Osteoblast (primary cell): ENCODE measurements at regions not wholly inside any gene's neighbourhood (a gene's known extent, or its start where the extent isn't known, plus 50 kb on each side); places are given as distances from the start of the nearest gene placed in this dataset.
"Not testable (repeated sequence)": the region's sequence is repeated elsewhere in the genome, so short reads cannot be mapped to it uniquely, and the experiment has no call there.

Experiments used
- DNase-seq: peaks from one replicate; pipeline ENCODE4 v3.0.0; 2011; ENCODE audit warnings: low spot score, mixed read lengths; ENCODE audit not compliant: insufficient read length; ENCODE audit errors: missing footprints
- H2AFZ ChIP-seq: 2 replicates; pipeline ENCODE4 v1.6.0; 2011; ENCODE audit warnings: mild to moderate bottlenecking, low read length
- H3K27ac ChIP-seq: 2 replicates; pipeline ENCODE4 v1.5.1; 2011; ENCODE audit warnings: mild to moderate bottlenecking, low read depth, low read length, moderate library complexity
- H3K27me3 ChIP-seq: 2 replicates; pipeline ENCODE4 v1.6.0; 2012; ENCODE audit warnings: mild to moderate bottlenecking, control low read depth, inconsistent platforms, low read length, moderate library complexity; ENCODE audit not compliant: insufficient read depth
- H3K36me3 ChIP-seq: 2 replicates; pipeline ENCODE4 v1.5.1; 2011; ENCODE audit warnings: mild to moderate bottlenecking, low read length, control low read depth, moderate library complexity; ENCODE audit not compliant: insufficient read depth
- H3K4me1 ChIP-seq: 2 replicates; pipeline ENCODE4 v1.5.1; 2011; ENCODE audit warnings: mild to moderate bottlenecking, low read length, control low read depth, moderate library complexity; ENCODE audit not compliant: insufficient read depth
- H3K4me2 ChIP-seq: 2 replicates; pipeline ENCODE4 v1.6.0; 2011; ENCODE audit warnings: mild to moderate bottlenecking, low read length; ENCODE audit not compliant: insufficient read depth
- H3K4me3 ChIP-seq: fragments of 200-600 bp; sonication (generic); 3 replicates; pipeline ENCODE4 v1.5.1; 2012; ENCODE audit warnings: mild to moderate bottlenecking, low read length, inconsistent platforms; ENCODE audit not compliant: insufficient read depth
- H3K79me2 ChIP-seq: 2 replicates; pipeline ENCODE4 v1.6.0; 2012; ENCODE audit warnings: mild to moderate bottlenecking, low read length, control low read depth, inconsistent platforms; ENCODE audit not compliant: insufficient read depth
- H3K9me3 ChIP-seq: 2 replicates; pipeline ENCODE4 v1.5.1; 2011; ENCODE audit warnings: low read depth, low read length, control low read depth
- H4K20me1 ChIP-seq: 2 replicates; pipeline ENCODE4 v1.6.0; 2012; ENCODE audit warnings: mild to moderate bottlenecking, low read length, control low read depth; ENCODE audit not compliant: insufficient read depth
- TF ChIP-seq, protein P1 (sequence below): IDR thresholded peaks from 2 replicates; pipeline ENCODE4 v1.5.1; 2011; ENCODE audit warnings: mild to moderate bottlenecking, low read depth, low read length, moderate library complexity; ENCODE audit errors: extremely low read depth

DNA sequence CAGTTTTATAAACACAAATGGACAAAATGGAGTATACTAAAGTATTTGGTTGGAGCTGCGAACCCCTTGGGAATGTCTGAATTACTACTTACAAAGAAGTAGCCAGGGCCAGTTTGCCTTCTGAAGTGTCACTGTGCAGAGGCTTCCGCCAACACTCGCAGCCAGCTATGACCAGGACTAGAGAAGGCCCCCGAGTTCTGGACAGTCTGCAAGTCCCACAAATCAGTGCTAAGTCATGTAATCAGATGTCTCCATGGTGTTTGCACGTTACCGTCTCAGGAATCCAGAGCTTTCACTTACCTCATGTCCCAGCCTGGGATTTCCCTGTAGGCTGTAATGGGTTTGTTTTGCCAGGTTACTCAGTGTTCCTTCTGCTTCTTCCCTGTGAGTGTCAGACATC is 106.6 kb upstream of the SPAG17 start:
- peaks cover 2% of the 10 kb centered on the region for H3K4me1 ChIP-seq
- DNase-seq: no peak
- no peak overlapping the region for H3K27ac ChIP-seq
- H2AFZ ChIP-seq: peak overlapping the region; percentile 52
- no peaks in the 10 kb centered on the region for H3K79me2 ChIP-seq
- H3K27me3 ChIP-seq: no peaks in the 10 kb centered on the region
- H3K4me3 ChIP-seq: no peak overlapping the region
- H3K36me3 ChIP-seq: no peaks in the 10 kb centered on the region
- no peaks in the 10 kb centered on the region for H3K9me3 ChIP-seq
- H3K4me2 ChIP-seq: no peak overlapping the region
- H4K20me1 ChIP-seq: no peaks in the 10 kb centered on the region
- TF ChIP-seq, protein P1, sequence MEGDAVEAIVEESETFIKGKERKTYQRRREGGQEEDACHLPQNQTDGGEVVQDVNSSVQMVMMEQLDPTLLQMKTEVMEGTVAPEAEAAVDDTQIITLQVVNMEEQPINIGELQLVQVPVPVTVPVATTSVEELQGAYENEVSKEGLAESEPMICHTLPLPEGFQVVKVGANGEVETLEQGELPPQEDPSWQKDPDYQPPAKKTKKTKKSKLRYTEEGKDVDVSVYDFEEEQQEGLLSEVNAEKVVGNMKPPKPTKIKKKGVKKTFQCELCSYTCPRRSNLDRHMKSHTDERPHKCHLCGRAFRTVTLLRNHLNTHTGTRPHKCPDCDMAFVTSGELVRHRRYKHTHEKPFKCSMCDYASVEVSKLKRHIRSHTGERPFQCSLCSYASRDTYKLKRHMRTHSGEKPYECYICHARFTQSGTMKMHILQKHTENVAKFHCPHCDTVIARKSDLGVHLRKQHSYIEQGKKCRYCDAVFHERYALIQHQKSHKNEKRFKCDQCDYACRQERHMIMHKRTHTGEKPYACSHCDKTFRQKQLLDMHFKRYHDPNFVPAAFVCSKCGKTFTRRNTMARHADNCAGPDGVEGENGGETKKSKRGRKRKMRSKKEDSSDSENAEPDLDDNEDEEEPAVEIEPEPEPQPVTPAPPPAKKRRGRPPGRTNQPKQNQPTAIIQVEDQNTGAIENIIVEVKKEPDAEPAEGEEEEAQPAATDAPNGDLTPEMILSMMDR: no peak

DNA sequence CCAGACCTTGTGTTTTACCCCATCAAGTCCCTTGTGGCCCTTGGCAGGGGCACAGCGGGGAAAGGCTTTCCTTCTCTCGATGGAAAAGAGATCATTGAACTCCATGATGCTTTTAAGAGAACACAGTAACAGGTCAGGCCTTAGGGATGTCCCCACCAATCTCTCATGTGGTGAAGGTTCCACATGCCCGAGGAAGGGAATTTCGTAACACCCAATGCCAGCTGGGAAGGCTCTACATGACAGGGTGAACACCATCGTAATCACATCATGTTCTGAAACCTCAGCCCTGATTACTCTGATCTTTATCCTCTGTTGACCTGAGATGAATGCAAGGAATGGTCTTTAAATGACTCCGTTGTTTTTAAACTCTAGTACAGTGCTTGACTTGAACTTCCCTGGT is 105.5 kb upstream of the SPAG17 start:
- no peaks in the 10 kb centered on the region for H3K36me3 ChIP-seq
- H3K79me2 ChIP-seq: no peaks in the 10 kb centered on the region
- no peak overlapping the region for H3K4me3 ChIP-seq
- no peak overlapping the region for H2AFZ ChIP-seq
- no peaks in the 10 kb centered on the region for H3K27me3 ChIP-seq
- no peaks in the 10 kb centered on the region for H3K9me3 ChIP-seq
- H4K20me1 ChIP-seq: no peaks in the 10 kb centered on the region
- H3K27ac ChIP-seq: no peak overlapping the region
- TF ChIP-seq, protein P1: no peak
- no peak overlapping the region for H3K4me2 ChIP-seq
- peaks cover 2% of the 10 kb centered on the region for H3K4me1 ChIP-seq
- DNase-seq: no peak

DNA sequence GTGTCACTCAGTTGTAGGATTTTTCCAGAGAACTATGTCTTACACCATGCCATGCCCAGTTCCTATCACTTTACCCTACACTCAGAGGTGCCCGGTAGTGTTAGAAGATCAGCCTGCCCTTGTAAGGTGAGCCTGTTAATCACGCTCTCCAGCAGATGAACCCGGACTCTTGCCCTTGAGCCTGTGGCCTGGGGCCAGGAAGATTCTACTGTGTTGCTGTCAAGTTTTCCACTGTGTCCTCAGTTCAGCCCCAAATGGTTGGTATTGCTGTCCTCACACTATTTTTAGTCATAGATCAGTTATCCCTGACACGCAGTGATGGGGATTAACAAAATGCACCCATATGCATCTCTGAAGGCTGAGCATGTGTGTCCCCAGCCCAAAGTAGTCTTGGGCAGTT is 105.0 kb upstream of the SPAG17 start:
- Histone ChIP-seq H3K9me3 (no peaks in the 10 kb centered on the region), H3K27ac (no peak overlapping the region), H3K4me2 (no peak overlapping the region), H3K36me3 (no peaks in the 10 kb centered on the region), H3K4me3 (no peak overlapping the region), H3K4me1 (no peaks in the 10 kb centered on the region), H2AFZ (no peak overlapping the region), H4K20me1 (no peaks in the 10 kb centered on the region), H3K79me2 (no peaks in the 10 kb centered on the region), H3K27me3 (no peaks in the 10 kb centered on the region)
- DNase-seq: no peak
- TF ChIP-seq, protein P1: no peak

DNA sequence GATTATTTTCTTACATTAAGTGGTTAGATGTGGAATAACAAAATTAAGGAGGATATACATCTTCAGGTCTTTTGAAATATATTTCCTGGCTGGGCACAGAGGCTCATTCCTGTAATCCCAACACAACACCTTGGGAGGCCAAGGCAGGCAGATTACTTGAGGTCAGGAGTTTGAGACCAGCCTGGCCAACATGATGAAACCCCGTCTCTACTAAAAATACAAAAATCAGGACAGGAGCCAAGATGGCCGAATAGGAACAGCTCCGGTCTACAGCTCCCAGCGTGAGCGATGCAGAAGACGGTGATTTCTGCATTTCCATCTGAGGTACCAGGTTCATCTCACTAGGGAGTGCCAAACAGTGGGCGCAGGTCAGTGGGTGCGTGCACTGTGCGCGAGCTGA is 95.6 kb upstream of the SPAG17 start:
- not testable (repeated sequence) for DNase-seq, H3K36me3 ChIP-seq, H4K20me1 ChIP-seq, H2AFZ ChIP-seq, H3K27ac ChIP-seq, H3K27me3 ChIP-seq, H3K4me1 ChIP-seq, H3K9me3 ChIP-seq, H3K4me3 ChIP-seq, H3K79me2 ChIP-seq, H3K4me2 ChIP-seq
